WTC11 (cell line): ENCODE measurements at regions not wholly inside any gene's neighbourhood (a gene's known extent, or its start where the extent isn't known, plus 50 kb on each side); places are given as distances from the start of the nearest gene placed in this dataset.

ENCODE experiments used
- ATAC-seq: fragments of 200-7000 bp; cut with Tn5 transposase; 2 replicates; pipeline ENCODE4 v1.10.0; 2021; ENCODE audit warnings: mild to moderate bottlenecking, moderate library complexity
- CTCF ChIA-PET: fragments of 300-600 bp; sonication (Branson Sonifier 250); formaldehyde crosslinking; loops from one replicate; lab custom pipeline; 2021; ENCODE audit warnings: antibody characterized with exemption; lab: Charles Lee
- POLR2A ChIA-PET: fragments of 350-600 bp; sonication (Branson Sonifier 250); formaldehyde crosslinking; loops from one replicate; lab custom pipeline; 2021; ENCODE audit warnings: antibody characterized with exemption; lab: Charles Lee
- DNase-seq: peaks from one replicate; pipeline ENCODE4 v3.0.0; 2021; ENCODE audit warnings: low spot score
- H3K27ac Mint-ChIP-seq: 2 replicates; pipeline ENCODE4 v1.8.0; 2021; ENCODE audit warnings: mixed read lengths
- H3K27me3 Mint-ChIP-seq: 2 replicates; pipeline ENCODE4 v1.8.0; 2021; ENCODE audit warnings: low read depth, mild to moderate bottlenecking, moderate library complexity, mixed read lengths
- H3K36me3 Mint-ChIP-seq: 2 replicates; pipeline ENCODE4 v1.8.0; 2021; ENCODE audit warnings: mixed read lengths
- H3K4me1 Mint-ChIP-seq: 2 replicates; pipeline ENCODE4 v1.8.0; 2022; ENCODE audit warnings: mixed read lengths
- H3K4me3 Mint-ChIP-seq: 2 replicates; pipeline ENCODE4 v1.8.0; 2021; ENCODE audit warnings: mild to moderate bottlenecking, moderate library complexity, mixed read lengths
- H3K9me3 Mint-ChIP-seq: 2 replicates; pipeline ENCODE4 v1.8.0; 2021; ENCODE audit warnings: mixed read lengths
- CREB1 ChIP-seq: sonication (generic); formaldehyde crosslinking; IDR thresholded peaks from 2 replicates; pipeline ENCODE4 v1.8.0; 2023; ENCODE audit warnings: mild to moderate bottlenecking, missing genetic modification reagents
- CREM ChIP-seq: sonication (generic); formaldehyde crosslinking; IDR thresholded peaks from 2 replicates; pipeline ENCODE4 v1.8.1; 2022; ENCODE audit warnings: mild to moderate bottlenecking, missing genetic modification reagents, moderate library complexity
- E2F1 ChIP-seq: sonication (generic); formaldehyde crosslinking; IDR thresholded peaks from 2 replicates; pipeline ENCODE4 v1.8.0; 2022; ENCODE audit warnings: mild to moderate bottlenecking, missing genetic modification reagents
- FOXP4 ChIP-seq: sonication (generic); formaldehyde crosslinking; IDR thresholded peaks from 2 replicates; pipeline ENCODE4 v1.8.0; 2022; ENCODE audit warnings: mild to moderate bottlenecking, missing genetic modification reagents
- HMGXB4 ChIP-seq: sonication (generic); formaldehyde crosslinking; IDR thresholded peaks from 2 replicates; pipeline ENCODE4 v1.8.1; 2023; ENCODE audit warnings: mild to moderate bottlenecking, moderate library complexity, missing genetic modification reagents
- IRF2 ChIP-seq: sonication (generic); formaldehyde crosslinking; IDR thresholded peaks from 2 replicates; pipeline ENCODE4 v1.8.0; 2022; ENCODE audit warnings: low read depth, missing genetic modification reagents, borderline replicate concordance
- MXD4 ChIP-seq: fragments of 250-450 bp; sonication (Bioruptor Pico); IDR thresholded peaks from 2 replicates; pipeline ENCODE4 v1.8.0; 2021; ENCODE audit warnings: mild to moderate bottlenecking, moderate library complexity, borderline replicate concordance
- OVOL2 ChIP-seq: fragments of 250-450 bp; sonication (Bioruptor Pico); IDR thresholded peaks from 2 replicates; pipeline ENCODE4 v1.9.0; 2021; ENCODE audit warnings: mild to moderate bottlenecking, borderline replicate concordance
- USF2 ChIP-seq: sonication (generic); formaldehyde crosslinking; IDR thresholded peaks from 2 replicates; pipeline ENCODE4 v1.8.1; 2023; ENCODE audit warnings: mild to moderate bottlenecking, missing genetic modification reagents, moderate library complexity
- ZMAT4 ChIP-seq: fragments of 250-450 bp; sonication (Bioruptor Pico); IDR thresholded peaks from 2 replicates; pipeline ENCODE4 v1.9.0; 2021; ENCODE audit warnings: mild to moderate bottlenecking
- ZNF317 ChIP-seq: sonication (generic); formaldehyde crosslinking; IDR thresholded peaks from 2 replicates; pipeline ENCODE4 v1.8.1; 2023; ENCODE audit warnings: low read depth, mild to moderate bottlenecking, moderate library complexity, missing genetic modification reagents, borderline replicate concordance
- ZNF425 ChIP-seq: fragments of 250-450 bp; sonication (Bioruptor Pico); conservative IDR thresholded peaks from 2 replicates; pipeline ENCODE4 v1.9.0; 2021; ENCODE audit warnings: mild to moderate bottlenecking
- ZNF532 ChIP-seq: fragments of 250-450 bp; sonication (Bioruptor Pico); IDR thresholded peaks from 2 replicates; pipeline ENCODE4 v1.9.0; 2021; ENCODE audit warnings: mild to moderate bottlenecking, borderline replicate concordance
- ZSCAN18 ChIP-seq: fragments of 250-450 bp; sonication (Bioruptor Pico); IDR thresholded peaks from 2 replicates; pipeline ENCODE4 v2.1.2; 2022; ENCODE audit warnings: mild to moderate bottlenecking, moderate library complexity

GRCh38 chr3:107189158-107189791 lies 188.0 kb upstream of the CCDC54 start (continued):
- TF ChIP-seq E2F1 (CRISPR knock-in tag) (no peak), ZNF317 (CRISPR knock-in tag) (no peak), CREM (CRISPR knock-in tag) (no peak), OVOL2 (CRISPR knock-in tag) (no peak), FOXP4 (CRISPR knock-in tag) (no peak)
- TF ChIP-seq, all 79 proteins: peak for 0

- TF ChIP-seq ZNF425 (CRISPR knock-in tag) = no peak
- no peak for TF ChIP-seq IRF2 (CRISPR knock-in tag)
- no peak for TF ChIP-seq CREB1 (CRISPR knock-in tag)
- TF ChIP-seq ZSCAN18 (CRISPR knock-in tag) = no peak
- no peak for TF ChIP-seq HMGXB4 (CRISPR knock-in tag)
- TF ChIP-seq ZMAT4 (CRISPR knock-in tag) = no peak
- no peak for TF ChIP-seq ZNF532 (CRISPR knock-in tag)
- TF ChIP-seq USF2 (CRISPR knock-in tag) = no peak
- TF ChIP-seq OVOL2 (CRISPR knock-in tag) = no peak
- TF ChIP-seq MXD4 (CRISPR knock-in tag) = no peak
- H3K9me3 Mint-ChIP-seq = peaks cover 3% of the 10 kb centered on the region
- no peak for ATAC-seq
- H3K4me3 Mint-ChIP-seq = no peak overlapping the region
- no peaks in the 10 kb centered on the region for H3K4me1 Mint-ChIP-seq
- H3K27ac Mint-ChIP-seq = no peak overlapping the region
- no peak for DNase-seq
- POLR2A ChIA-PET = no interaction called here
- CTCF ChIA-PET = no interaction called here
- no peaks in the 10 kb centered on the region for H3K36me3 Mint-ChIP-seq
- no peaks in the 10 kb centered on the region for H3K27me3 Mint-ChIP-seq
Measured at GRCh38 chr3:107193116-107193515, 184.1 kb upstream of the CCDC54 start.
